HG02852 (cell line): ENCODE measurements at regions not wholly inside any gene's neighbourhood (a gene's known extent, or its start where the extent isn't known, plus 50 kb on each side); places are given as distances from the start of the nearest gene placed in this dataset.
A peak's percentile ranks its signal among the peaks of the same experiment; 100 is the strongest.
"Not testable (repeated sequence)": the region's sequence is repeated elsewhere in the genome, so short reads cannot be mapped to it uniquely, and the experiment has no call there.

Experiments
- ATAC-seq: cut with Tn5 transposase; IDR thresholded peaks from one replicate; pipeline ENCODE4 v1.9.1; 2021; ENCODE audit warnings: mild to moderate bottlenecking, moderate library complexity; ENCODE audit not compliant: unreplicated experiment

GRCh38 chr12:116687888-116688287 is 50.0 kb downstream of the SPRING1 start:
- ATAC-seq = no peak

- ATAC-seq = no peak
These were observed 53.0 kb downstream of the SPRING1 start for GRCh38 chr12:116684891-116685290.

- ATAC-seq = peak; percentile 50
These were observed 60.6 kb downstream of the SPRING1 start for GRCh38 chr12:116677202-116677661.

- no peak for ATAC-seq
These were observed 62.3 kb downstream of the SPRING1 start for GRCh38 chr12:116675339-116676107.

- no peak for ATAC-seq
These were observed 63.2 kb downstream of the SPRING1 start for GRCh38 chr12:116674643-116675183.

- ATAC-seq = no peak
These were observed 64.2 kb downstream of the SPRING1 start for GRCh38 chr12:116673681-116674111.

- peak; percentile 57 for ATAC-seq
These were observed 64.9 kb downstream of the SPRING1 start for GRCh38 chr12:116672842-116673516.

- no peak for ATAC-seq
These were observed 65.9 kb downstream of the SPRING1 start for GRCh38 chr12:116672010-116672409.

- ATAC-seq = no peak
These were observed 67.0 kb downstream of the SPRING1 start for GRCh38 chr12:116670859-116671258.

- no peak for ATAC-seq
These were observed 70.1 kb downstream of the SPRING1 start for GRCh38 chr12:116667752-116668151.

GRCh38 chr12:116666829-116667228 is 71.0 kb downstream of the SPRING1 start:
- ATAC-seq = not testable (repeated sequence)

- no peak for ATAC-seq
These were observed 71.6 kb downstream of the SPRING1 start for GRCh38 chr12:116666305-116666673.

GRCh38 chr12:116665666-116666304 is 72.1 kb downstream of the SPRING1 start:
- ATAC-seq = no peak

GRCh38 chr12:116664085-116664484 is 73.8 kb downstream of the SPRING1 start:
- no peak for ATAC-seq

- no peak for ATAC-seq
These were observed 75.2 kb downstream of the SPRING1 start for GRCh38 chr12:116662612-116663144.

- no peak for ATAC-seq
These were observed 76.5 kb downstream of the SPRING1 start for GRCh38 chr12:116661341-116661740.

- ATAC-seq = not testable (repeated sequence)
These were observed 77.1 kb downstream of the SPRING1 start for GRCh38 chr12:116660740-116661139.

GRCh38 chr12:116659771-116660481 is 77.9 kb downstream of the SPRING1 start:
- ATAC-seq = no peak

GRCh38 chr12:116657921-116658495 is 79.9 kb downstream of the SPRING1 start:
- ATAC-seq = no peak

GRCh38 chr12:116656306-116656705 is 81.6 kb downstream of the SPRING1 start:
- no peak for ATAC-seq
